ENCODE measurements at regions not wholly inside any gene's neighbourhood (a gene's known extent, or its start where the extent isn't known, plus 50 kb on each side); places are given as distances from the start of the nearest gene placed in this dataset.

DNA sequence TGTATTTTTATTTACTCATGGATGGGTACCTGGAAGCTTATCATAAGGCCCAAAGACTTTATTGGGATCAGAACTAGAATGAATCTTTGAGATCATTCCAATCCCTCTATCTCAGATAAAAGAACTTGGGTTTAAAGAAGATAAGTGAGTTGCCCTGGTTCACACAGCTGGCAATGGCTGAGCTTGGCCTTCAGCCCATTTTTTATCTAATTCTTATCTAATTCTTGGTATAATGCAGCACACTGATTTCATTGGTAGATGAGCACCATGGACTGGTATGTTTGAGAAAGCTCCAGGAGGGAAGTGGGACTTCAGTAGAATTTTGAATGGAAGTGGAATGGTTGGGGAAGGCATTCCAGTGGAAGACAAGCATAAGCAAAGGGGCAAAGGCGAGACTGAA is 558.9 kb downstream of the REEP3 start:
- TF ChIP-seq, protein P1, sequence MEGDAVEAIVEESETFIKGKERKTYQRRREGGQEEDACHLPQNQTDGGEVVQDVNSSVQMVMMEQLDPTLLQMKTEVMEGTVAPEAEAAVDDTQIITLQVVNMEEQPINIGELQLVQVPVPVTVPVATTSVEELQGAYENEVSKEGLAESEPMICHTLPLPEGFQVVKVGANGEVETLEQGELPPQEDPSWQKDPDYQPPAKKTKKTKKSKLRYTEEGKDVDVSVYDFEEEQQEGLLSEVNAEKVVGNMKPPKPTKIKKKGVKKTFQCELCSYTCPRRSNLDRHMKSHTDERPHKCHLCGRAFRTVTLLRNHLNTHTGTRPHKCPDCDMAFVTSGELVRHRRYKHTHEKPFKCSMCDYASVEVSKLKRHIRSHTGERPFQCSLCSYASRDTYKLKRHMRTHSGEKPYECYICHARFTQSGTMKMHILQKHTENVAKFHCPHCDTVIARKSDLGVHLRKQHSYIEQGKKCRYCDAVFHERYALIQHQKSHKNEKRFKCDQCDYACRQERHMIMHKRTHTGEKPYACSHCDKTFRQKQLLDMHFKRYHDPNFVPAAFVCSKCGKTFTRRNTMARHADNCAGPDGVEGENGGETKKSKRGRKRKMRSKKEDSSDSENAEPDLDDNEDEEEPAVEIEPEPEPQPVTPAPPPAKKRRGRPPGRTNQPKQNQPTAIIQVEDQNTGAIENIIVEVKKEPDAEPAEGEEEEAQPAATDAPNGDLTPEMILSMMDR (IDR thresholded peaks at IDR 0.05): no peak
- TF ChIP-seq POLR2AphosphoS5 (IDR thresholded peaks at IDR 0.05): no peak
